ENCODE measurements at regions not wholly inside any gene's neighbourhood (a gene's known extent, or its start where the extent isn't known, plus 50 kb on each side); places are given as distances from the start of the nearest gene placed in this dataset.

- intact Hi-C loops (cut with micrococcal nuclease; ENCODE audit: unreplicated experiment) (no loop called here), in situ Hi-C loops (cut with HindIII; ENCODE audit: extremely low pct_ligation_motif_present, low pct_unique_long_range_greater_than_20kb) (no loop called here)
- DNase-seq (ENCODE audit: low spot score) (no peak), FAIRE-seq (no peak), ATAC-seq (peak; percentile 48; the same call in 2 of the 3 replicates)
- Histone ChIP-seq H3K36me3 (replicated peaks in 1 of 2; ENCODE audit: control insufficient read depth in 1 of 2, insufficient read depth in 2 of 2, low read length in 2 of 2) (no peaks in the 10 kb centered on the region), H3K4me2 (ENCODE audit: low read depth, low read length) (no peak overlapping the region), H2AFZ (ENCODE audit: low read length) (no peak overlapping the region), H3K9ac (ENCODE audit: insufficient read depth, low read depth, low read length) (no peak overlapping the region), H3K4me3 (replicated peaks in 1 of 3; ENCODE audit: insufficient read depth in 1 of 3, low read depth in 2 of 3, low read length in 3 of 3) (no peak overlapping the region), H4K20me1 (ENCODE audit: insufficient read depth, low read length) (no peaks in the 10 kb centered on the region), H3K27ac (ENCODE audit: extremely low read length, insufficient read depth, low read length) (no peak overlapping the region), H3K79me2 (ENCODE audit: insufficient read depth, low read length) (no peaks in the 10 kb centered on the region), H3K4me1 (ENCODE audit: insufficient read depth, low read length) (no peaks in the 10 kb centered on the region), H3K9me3 (ENCODE audit: low read length) (no peaks in the 10 kb centered on the region), H3K27me3 (ENCODE audit: control insufficient read depth in 1 of 2, insufficient read depth in 2 of 2, low read length in 2 of 2) (no peaks in the 10 kb centered on the region)
- 0% methylated on average over 1 of the region's 1 CpG for WGBS (ENCODE audit: low lambda C conversion rate)
- TF ChIP-seq NCOA5 (CRISPR knock-in tag; IDR thresholded peaks at IDR 0.05), result no peak
- TF ChIP-seq MLXIP (CRISPR knock-in tag; IDR thresholded peaks at IDR 0.05; ENCODE audit: borderline replicate concordance), result no peak
- TF ChIP-seq ZNF17 (CRISPR knock-in tag; IDR thresholded peaks at IDR 0.05), result no peak
- TF ChIP-seq NAIF1 (CRISPR knock-in tag; IDR thresholded peaks at IDR 0.05; ENCODE audit: borderline replicate concordance), result no peak
- no peak for TF ChIP-seq SALL2 (CRISPR knock-in tag; IDR thresholded peaks at IDR 0.05)
- no peak for TF ChIP-seq FOXP1 (IDR thresholded peaks at IDR 0.05)
- no peak for TF ChIP-seq FOXP1 (CRISPR knock-in tag; IDR thresholded peaks at IDR 0.05)
- TF ChIP-seq ZNF749 (CRISPR knock-in tag; IDR thresholded peaks at IDR 0.05; ENCODE audit: borderline replicate concordance), result no peak
- no peak for TF ChIP-seq PHF5A (CRISPR knock-in tag; IDR thresholded peaks at IDR 0.05; ENCODE audit: low read depth, unreplicated experiment)
- TF ChIP-seq TIGD3 (CRISPR knock-in tag; IDR thresholded peaks at IDR 0.05; ENCODE audit: borderline replicate concordance), result no peak
- no peak for TF ChIP-seq STAT5B (CRISPR knock-in tag; IDR thresholded peaks at IDR 0.05)
- no peak for TF ChIP-seq EHMT2 (IDR thresholded peaks at IDR 0.05; ENCODE audit: borderline replicate concordance, low read depth, low read length)
- no peak for TF ChIP-seq SAFB2 (CRISPR knock-in tag; IDR thresholded peaks at IDR 0.05; ENCODE audit: borderline replicate concordance, low read depth)
- no peak for TF ChIP-seq ZNF720 (CRISPR knock-in tag; IDR thresholded peaks at IDR 0.05)
- TF ChIP-seq ATF2 (CRISPR knock-in tag; IDR thresholded peaks at IDR 0.05), result no peak
- TF ChIP-seq IKZF5 (CRISPR knock-in tag; IDR thresholded peaks at IDR 0.05), result no peak
- TF ChIP-seq NONO (IDR thresholded peaks at IDR 0.05), result no peak
- no peak for TF ChIP-seq NONO (CRISPR knock-in tag; conservative IDR thresholded peaks at IDR 0.05)
- TF ChIP-seq MXD4 (CRISPR knock-in tag; IDR thresholded peaks at IDR 0.05), result no peak
- TF ChIP-seq ZBTB7B (CRISPR knock-in tag; IDR thresholded peaks at IDR 0.05), result no peak
- no peak for TF ChIP-seq PHB2 (IDR thresholded peaks at IDR 0.05; ENCODE audit: partially characterized antibody)
- no peak for TF ChIP-seq ZNF7 (CRISPR knock-in tag; IDR thresholded peaks at IDR 0.05)
- POLR2A ChIA-PET, result no interaction called here
- BruUV-seq (replicated peaks), result no TSS peak
- CTCF ChIA-PET (ENCODE audit: low intra/inter-chr PET ratio, low total read pairs), result no interaction called here
Observed at GRCh38 chr2:181231151-181231550, 226.0 kb upstream of the ITGA4 start.

Measured in HepG2 (cell line).